22Rv1 (cell line): ENCODE measurements at regions not wholly inside any gene's neighbourhood (a gene's known extent, or its start where the extent isn't known, plus 50 kb on each side); places are given as distances from the start of the nearest gene placed in this dataset.

Source experiments
- ZFX ChIP-seq: fragments of 450-650 bp; IDR thresholded peaks from 2 replicates; pipeline ENCODE4 v1.6.1; 2017; ENCODE audit warnings: antibody characterized with exemption, borderline replicate concordance
- TF ChIP-seq, protein P1 (sequence below): fragments of 450-650 bp; IDR thresholded peaks from 2 replicates; pipeline ENCODE4 v1.5.1; 2017; ENCODE audit warnings: mild to moderate bottlenecking

- TF ChIP-seq, protein P1, sequence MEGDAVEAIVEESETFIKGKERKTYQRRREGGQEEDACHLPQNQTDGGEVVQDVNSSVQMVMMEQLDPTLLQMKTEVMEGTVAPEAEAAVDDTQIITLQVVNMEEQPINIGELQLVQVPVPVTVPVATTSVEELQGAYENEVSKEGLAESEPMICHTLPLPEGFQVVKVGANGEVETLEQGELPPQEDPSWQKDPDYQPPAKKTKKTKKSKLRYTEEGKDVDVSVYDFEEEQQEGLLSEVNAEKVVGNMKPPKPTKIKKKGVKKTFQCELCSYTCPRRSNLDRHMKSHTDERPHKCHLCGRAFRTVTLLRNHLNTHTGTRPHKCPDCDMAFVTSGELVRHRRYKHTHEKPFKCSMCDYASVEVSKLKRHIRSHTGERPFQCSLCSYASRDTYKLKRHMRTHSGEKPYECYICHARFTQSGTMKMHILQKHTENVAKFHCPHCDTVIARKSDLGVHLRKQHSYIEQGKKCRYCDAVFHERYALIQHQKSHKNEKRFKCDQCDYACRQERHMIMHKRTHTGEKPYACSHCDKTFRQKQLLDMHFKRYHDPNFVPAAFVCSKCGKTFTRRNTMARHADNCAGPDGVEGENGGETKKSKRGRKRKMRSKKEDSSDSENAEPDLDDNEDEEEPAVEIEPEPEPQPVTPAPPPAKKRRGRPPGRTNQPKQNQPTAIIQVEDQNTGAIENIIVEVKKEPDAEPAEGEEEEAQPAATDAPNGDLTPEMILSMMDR = no peak
- TF ChIP-seq ZFX = no peak
Measured at GRCh38 chr5:82356021-82356420, 77.9 kb upstream of the RPS23 start.
